GM19463 (cell line): ENCODE measurements at regions not wholly inside any gene's neighbourhood (a gene's known extent, or its start where the extent isn't known, plus 50 kb on each side); places are given as distances from the start of the nearest gene placed in this dataset.
"Not testable (repeated sequence)": the region's sequence is repeated elsewhere in the genome, so short reads cannot be mapped to it uniquely, and the experiment has no call there.

ENCODE experiments used
- ATAC-seq: cut with Tn5 transposase; IDR thresholded peaks from one replicate; pipeline ENCODE4 v1.9.1; 2021; ENCODE audit warnings: mild to moderate bottlenecking, moderate library complexity; ENCODE audit not compliant: unreplicated experiment

- not testable (repeated sequence) for ATAC-seq
These were observed 201.3 kb downstream of the LIPI start for GRCh38 chr21:14009238-14009981.

- not testable (repeated sequence) for ATAC-seq
These were observed 202.3 kb downstream of the LIPI start for GRCh38 chr21:14008436-14008835.

GRCh38 chr21:14008006-14008405, 202.7 kb downstream of the LIPI start:
- not testable (repeated sequence) for ATAC-seq

- not testable (repeated sequence) for ATAC-seq
These were observed 204.6 kb downstream of the LIPI start for GRCh38 chr21:14006144-14006543.

- ATAC-seq, result not testable (repeated sequence)
These were observed 223.5 kb downstream of the LIPI start for GRCh38 chr21:13986996-13987958.

GRCh38 chr21:13985865-13986863, 224.6 kb downstream of the LIPI start:
- not testable (repeated sequence) for ATAC-seq

- not testable (repeated sequence) for ATAC-seq
These were observed 225.5 kb downstream of the LIPI start for GRCh38 chr21:13985137-13985864.

- ATAC-seq, result not testable (repeated sequence)
These were observed 226.0 kb downstream of the LIPI start for GRCh38 chr21:13984728-13985127.

- not testable (repeated sequence) for ATAC-seq
These were observed 229.3 kb downstream of the LIPI start for GRCh38 chr21:13981176-13982087.

GRCh38 chr21:13980115-13980662, 230.6 kb downstream of the LIPI start:
- peak; percentile 86 for ATAC-seq

- ATAC-seq, result peak; percentile 3
These were observed 231.1 kb downstream of the LIPI start for GRCh38 chr21:13979608-13980007.

- not testable (repeated sequence) for ATAC-seq
These were observed 236.2 kb downstream of the LIPI start for GRCh38 chr21:13974582-13974981.

- ATAC-seq, result not testable (repeated sequence)
These were observed 240.9 kb downstream of the LIPI start for GRCh38 chr21:13969853-13970252.

GRCh38 chr21:13969002-13969401, 241.8 kb downstream of the LIPI start:
- ATAC-seq, result not testable (repeated sequence)

GRCh38 chr21:13963259-13963658, 247.5 kb downstream of the LIPI start:
- not testable (repeated sequence) for ATAC-seq

GRCh38 chr21:13937236-13937635, 273.5 kb downstream of the LIPI start:
- no peak for ATAC-seq

GRCh38 chr21:13936033-13936937, 274.5 kb downstream of the LIPI start:
- not testable (repeated sequence) for ATAC-seq
